Adrenal gland (tissue), 9 donors: ENCODE measurements at regions not wholly inside any gene's neighbourhood (a gene's known extent, or its start where the extent isn't known, plus 50 kb on each side); places are given as distances from the start of the nearest gene placed in this dataset.

Experiments used
- DNase-seq, 7 donors: peaks; one replicate each; pipeline ENCODE4 v3.0.0-alpha.2; 2019 to 2020
- H3K27ac ChIP-seq, 5 donors: fragments of 200-600 bp; sonication (generic) in 4 of 5; 1 replicate in 3 of 5; 2 replicates in 2 of 5; pipeline versions ENCODE4 v1.5.1 to v1.8.0; 2016 to 2020; ENCODE audit warnings: mild to moderate bottlenecking in 1 of 5
- H3K27me3 ChIP-seq: fragments of 200-600 bp; 2 replicates; pipeline ENCODE4 v1.8.0; 2021
- H3K36me3 ChIP-seq, 2 donors: fragments of 200-600 bp; replicated peaks in 1 of 2; 1 replicate in 1 of 2; 2 replicates in 1 of 2; pipeline versions ENCODE4 v1.5.1 to v1.8.0; 2018 to 2022
- H3K4me1 ChIP-seq, 2 donors: fragments of 200-600 bp; replicated peaks in 1 of 2; 1 replicate in 1 of 2; 2 replicates in 1 of 2; pipeline versions ENCODE4 v1.5.1 to v1.8.0; 2018 to 2021
- H3K4me3 ChIP-seq, 4 donors: fragments of 200-600 bp; sonication (generic) in 3 of 4; one replicate each; pipeline ENCODE4 v1.5.1; 2016 to 2018
- H3K9me3 ChIP-seq, 3 donors: fragments of 200-600 bp; sonication (generic) in 1 of 3; replicated peaks in 1 of 3; 1 replicate in 2 of 3; 2 replicates in 1 of 3; pipeline versions ENCODE4 v1.5.1 to v1.8.0; 2016 to 2021
- POLR2A ChIP-seq, 2 donors: fragments of 450-650 bp; IDR thresholded peaks; one replicate each; pipeline ENCODE4 v1.6.1; 2017; ENCODE audit warnings: antibody characterized with exemption in 2 of 2, mild to moderate bottlenecking in 2 of 2, moderate library complexity in 1 of 2
- WGBS, 4 donors: extraction: QIAGEN DNeasy Blood & Tissue Kit in 2 of 4; methylation state at CpG; one replicate each; pipeline versions ENCODE4 v1.1.5 to v1.1.7; 2013 to 2017; 5-methylcytosine and 5-hydroxymethylcytosine counted together
- intact Hi-C, 2 donors: fragments of 100-400 bp; cut with DNase I; formaldehyde crosslinking; loops; one replicate each; pipeline versions ENCODE4 v1.14.1 to v1.15.0; 2022 to 2023
- TF ChIP-seq, protein P1 (sequence below), 6 experiments: fragments of 450-650 bp in 4 of 6; fragments of 200-600 bp in 2 of 6; sonication (generic) in 1 of 6; IDR thresholded peaks; 1 replicate in 5 of 6; 2 replicates in 1 of 6; pipeline versions ENCODE4 v1.5.1 to v1.8.0; 2016 to 2021; ENCODE audit warnings: antibody characterized with exemption in 6 of 6, mild to moderate bottlenecking in 2 of 6, moderate library complexity in 1 of 6
- donor health status: healthy with polysubstance abuse.
- donor health status: Bipolar disorder and iron deficiency.
- donor health status: DM: yes; HTN: yes; CAD: no.
- donor health status: DM: no; HTN: no; CAD: no.
- donor health status: DM: no; HTN: no; CAD: no.

DNA sequence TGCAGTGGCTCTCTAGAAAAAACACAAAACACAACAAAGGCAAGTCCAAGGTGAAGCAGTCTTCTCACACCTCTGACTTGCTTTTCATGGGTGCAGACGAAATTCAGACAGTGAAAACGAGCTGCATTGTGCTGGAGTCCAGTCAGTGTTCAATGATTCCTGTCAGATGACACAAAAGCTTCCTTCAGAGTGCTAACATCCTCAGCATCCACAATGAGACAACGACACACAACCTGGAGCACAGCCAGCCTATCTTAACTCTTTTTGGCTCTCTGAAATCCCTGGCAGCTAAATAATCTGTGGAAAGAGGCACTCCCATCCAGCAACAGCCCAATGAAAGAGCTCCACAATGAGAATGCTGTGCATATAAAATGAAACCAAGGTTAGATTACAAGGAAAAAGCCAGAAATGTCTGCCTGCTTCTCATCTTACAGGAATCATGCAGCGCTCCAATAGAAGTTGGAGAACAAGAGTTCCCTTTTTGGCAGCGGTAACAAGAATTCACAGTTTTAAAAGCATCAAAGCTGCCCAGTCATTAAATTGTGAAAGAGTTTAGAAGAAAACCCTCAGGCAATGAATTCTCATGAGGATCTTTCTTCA, 659.8 kb upstream of the TSPY4 start:
- intact Hi-C loops = no loop called here
- H3K27me3 ChIP-seq = no peaks in the 10 kb centered on the region
- H3K9me3 ChIP-seq = no peaks in the 10 kb centered on the region
- H3K4me3 ChIP-seq = no peak overlapping the region
- WGBS, 4 donors = 46 to 50% methylated on average over 4 to 5 of the region's 5 CpGs; no CpG with 5 or more reads in 2 of the 4 donors
- H3K36me3 ChIP-seq = no peaks in the 10 kb centered on the region
- DNase-seq = no peak
- H3K4me1 ChIP-seq = no peaks in the 10 kb centered on the region
- H3K27ac ChIP-seq = no peak overlapping the region
- TF ChIP-seq POLR2A (IDR thresholded peaks at IDR 0.05) = no peak
- TF ChIP-seq, protein P1, sequence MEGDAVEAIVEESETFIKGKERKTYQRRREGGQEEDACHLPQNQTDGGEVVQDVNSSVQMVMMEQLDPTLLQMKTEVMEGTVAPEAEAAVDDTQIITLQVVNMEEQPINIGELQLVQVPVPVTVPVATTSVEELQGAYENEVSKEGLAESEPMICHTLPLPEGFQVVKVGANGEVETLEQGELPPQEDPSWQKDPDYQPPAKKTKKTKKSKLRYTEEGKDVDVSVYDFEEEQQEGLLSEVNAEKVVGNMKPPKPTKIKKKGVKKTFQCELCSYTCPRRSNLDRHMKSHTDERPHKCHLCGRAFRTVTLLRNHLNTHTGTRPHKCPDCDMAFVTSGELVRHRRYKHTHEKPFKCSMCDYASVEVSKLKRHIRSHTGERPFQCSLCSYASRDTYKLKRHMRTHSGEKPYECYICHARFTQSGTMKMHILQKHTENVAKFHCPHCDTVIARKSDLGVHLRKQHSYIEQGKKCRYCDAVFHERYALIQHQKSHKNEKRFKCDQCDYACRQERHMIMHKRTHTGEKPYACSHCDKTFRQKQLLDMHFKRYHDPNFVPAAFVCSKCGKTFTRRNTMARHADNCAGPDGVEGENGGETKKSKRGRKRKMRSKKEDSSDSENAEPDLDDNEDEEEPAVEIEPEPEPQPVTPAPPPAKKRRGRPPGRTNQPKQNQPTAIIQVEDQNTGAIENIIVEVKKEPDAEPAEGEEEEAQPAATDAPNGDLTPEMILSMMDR (IDR thresholded peaks at IDR 0.05) = no peak

DNA sequence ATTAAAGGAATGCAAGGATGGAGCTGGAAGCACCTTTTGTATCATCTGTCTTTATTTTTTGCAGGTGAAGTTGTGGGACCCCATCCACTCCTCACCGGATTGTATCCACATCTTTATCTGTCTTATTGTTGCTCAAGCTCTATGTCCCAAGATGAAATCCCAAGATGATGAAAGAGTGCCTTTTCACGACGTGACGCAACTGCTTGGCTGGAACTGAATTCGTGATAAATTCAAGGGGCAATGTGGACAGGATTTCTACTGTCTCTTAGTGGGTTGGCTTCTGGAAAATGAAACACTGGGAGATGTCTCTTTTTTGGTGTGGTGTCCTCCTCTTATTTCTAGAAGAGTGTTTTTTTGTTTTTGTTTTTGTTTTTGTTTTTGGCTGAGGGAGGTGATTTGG, 650.1 kb upstream of the TSPY4 start:
- Histone ChIP-seq H3K9me3 (no peaks in the 10 kb centered on the region), H3K27ac (no peak overlapping the region), H3K4me1 (no peaks in the 10 kb centered on the region), H3K4me3 (no peak overlapping the region), H3K36me3 (no peaks in the 10 kb centered on the region), H3K27me3 (no peaks in the 10 kb centered on the region)
- intact Hi-C loops = no loop called here
- no peak for DNase-seq
- no peak for TF ChIP-seq POLR2A (IDR thresholded peaks at IDR 0.05)
- TF ChIP-seq, protein P1 (IDR thresholded peaks at IDR 0.05) = no peak
- 65 to 68% methylated on average over 5 of the region's 5 CpGs; no CpG with 5 or more reads in 2 of the 4 donors for WGBS, 4 donors

- Histone ChIP-seq H3K27me3 (no peaks in the 10 kb centered on the region), H3K4me1 (no peaks in the 10 kb centered on the region), H3K9me3 (no peaks in the 10 kb centered on the region), H3K27ac (no peak overlapping the region), H3K36me3 (no peaks in the 10 kb centered on the region), H3K4me3 (no peak overlapping the region)
- TF ChIP-seq, protein P1 (IDR thresholded peaks at IDR 0.05) = no peak
- no peak for TF ChIP-seq POLR2A (IDR thresholded peaks at IDR 0.05)
- peak in 1 of 7 donors; percentile 56 for DNase-seq
- intact Hi-C loops = no loop called here
- 33 to 38% methylated on average over 1 to 2 of the region's 2 CpGs; no CpG with 5 or more reads in 2 of the 4 donors for WGBS, 4 donors
These were observed 646.2 kb upstream of the TSPY4 start for GRCh38 chrY:8690901-8691685.

- Histone ChIP-seq H3K27ac (no peak overlapping the region), H3K4me1 (no peaks in the 10 kb centered on the region), H3K27me3 (no peaks in the 10 kb centered on the region), H3K4me3 (no peak overlapping the region), H3K9me3 (no peaks in the 10 kb centered on the region), H3K36me3 (no peaks in the 10 kb centered on the region)
- intact Hi-C loops = no loop called here
- DNase-seq = peak in 1 of 7 donors; percentile 78
- 38 to 50% methylated on average over 1 to 3 of the region's 3 CpGs; no CpG with 5 or more reads in 2 of the 4 donors for WGBS, 4 donors
- no peak for TF ChIP-seq POLR2A (IDR thresholded peaks at IDR 0.05)
- TF ChIP-seq, protein P1 (IDR thresholded peaks at IDR 0.05) = no peak
These were observed 638.7 kb upstream of the TSPY4 start for GRCh38 chrY:8698571-8698970.
